DMS53 treated with DMSO at 0.1 percent for 48 hours (cell line): ENCODE measurements at regions not wholly inside any gene's neighbourhood (a gene's known extent, or its start where the extent isn't known, plus 50 kb on each side); places are given as distances from the start of the nearest gene placed in this dataset.
"Not testable (repeated sequence)": the region's sequence is repeated elsewhere in the genome, so short reads cannot be mapped to it uniquely, and the experiment has no call there.

Source experiments
- DNase-seq: peaks from one replicate; lab custom pipeline; 2025; ENCODE audit not compliant: unreplicated experiment; lab: John Stamatoyannopoulos, UW

DNA sequence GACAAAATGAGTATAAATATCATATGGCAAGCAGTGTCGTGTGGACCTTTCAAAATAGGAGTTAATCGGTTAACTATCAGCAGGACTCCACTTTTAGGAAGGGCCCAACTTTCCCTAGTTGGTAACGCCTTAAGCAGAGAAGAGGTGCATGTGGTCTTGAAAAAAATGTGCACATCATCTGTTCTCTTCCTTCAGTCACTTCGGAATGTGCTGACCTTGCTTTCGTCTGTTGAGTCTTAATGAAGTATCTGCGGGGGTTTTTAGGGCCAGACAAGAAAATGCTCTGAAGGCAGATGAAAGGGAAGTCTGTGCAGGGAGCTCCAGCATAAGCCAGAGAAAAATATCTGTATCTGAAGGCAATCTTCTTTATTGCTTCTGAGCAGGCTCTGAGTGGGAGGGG is 185.2 kb downstream of the AEBP2 start:
- DNase-seq: no peak

DNA sequence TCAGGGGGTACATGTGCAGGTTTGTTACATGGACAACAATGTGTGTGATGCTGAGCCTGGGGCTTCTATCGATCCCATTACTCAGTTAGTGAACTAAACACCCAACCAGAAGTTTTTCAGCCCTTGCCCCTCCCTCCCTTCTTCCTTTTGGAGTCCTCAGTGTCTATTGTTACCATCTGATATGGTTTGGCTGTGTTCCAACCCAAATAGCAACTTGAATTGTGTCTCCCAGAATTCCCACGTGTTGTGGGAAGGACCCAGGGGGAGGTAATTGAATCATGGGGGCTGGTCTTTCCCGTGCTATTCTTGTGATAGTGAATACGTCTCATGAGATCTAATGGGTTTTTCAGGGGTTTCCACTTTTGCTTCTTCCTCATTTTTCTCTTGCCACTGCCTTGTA is 186.3 kb downstream of the AEBP2 start:
- not testable (repeated sequence) for DNase-seq

- DNase-seq: no peak
These were observed 188.4 kb downstream of the AEBP2 start for GRCh38 chr12:19627719-19628118.

GRCh38 chr12:19630536-19630935 is 191.2 kb downstream of the AEBP2 start:
- DNase-seq: no peak

GRCh38 chr12:19633194-19633593 is 193.9 kb downstream of the AEBP2 start:
- DNase-seq: no peak

- no peak for DNase-seq
These were observed 194.3 kb downstream of the AEBP2 start for GRCh38 chr12:19633641-19634040.

GRCh38 chr12:19639781-19640415 is 200.6 kb downstream of the AEBP2 start:
- no peak for DNase-seq

DNA sequence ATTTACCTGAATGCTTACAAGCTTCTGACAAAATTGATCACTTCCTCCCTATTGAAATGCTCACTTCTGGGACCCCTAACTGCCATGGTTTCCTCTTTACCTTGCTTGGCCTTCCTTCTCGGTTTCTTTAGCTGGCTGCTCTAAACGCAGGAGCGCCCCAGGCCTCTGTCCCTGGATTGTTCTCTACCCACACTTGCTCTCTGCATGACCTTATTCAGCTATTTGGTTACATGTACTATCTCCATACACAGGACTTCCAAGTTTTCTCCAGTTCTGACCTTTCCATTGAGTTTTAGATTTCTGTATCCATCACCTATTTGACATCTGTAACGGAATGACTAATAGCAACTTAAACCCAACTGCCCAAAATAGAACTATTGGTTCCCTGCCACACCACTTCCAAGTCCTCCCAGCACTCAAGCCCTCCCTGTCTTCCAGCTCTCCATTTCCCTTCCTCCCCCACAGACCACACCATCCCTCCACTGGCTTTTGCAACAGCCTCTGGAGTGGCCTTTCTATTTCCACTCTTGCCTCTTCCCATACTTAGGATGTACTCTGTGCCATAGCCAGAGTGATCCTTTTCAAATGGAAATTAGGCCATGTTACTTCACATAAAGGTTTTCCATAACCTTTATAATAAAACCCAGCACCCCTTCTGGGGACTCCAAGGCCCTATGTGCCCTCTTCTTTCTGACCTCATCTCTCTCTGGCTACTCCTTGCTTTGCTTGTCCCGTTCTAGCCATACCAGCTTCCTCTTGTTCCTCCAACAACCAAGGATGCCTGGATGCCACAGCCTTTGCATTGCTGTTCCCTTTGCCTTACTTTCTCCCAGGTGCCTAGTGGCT is 202.2 kb downstream of the AEBP2 start:
- DNase-seq: no peak

GRCh38 chr12:19642345-19642744 is 203.1 kb downstream of the AEBP2 start:
- DNase-seq: no peak

DNA sequence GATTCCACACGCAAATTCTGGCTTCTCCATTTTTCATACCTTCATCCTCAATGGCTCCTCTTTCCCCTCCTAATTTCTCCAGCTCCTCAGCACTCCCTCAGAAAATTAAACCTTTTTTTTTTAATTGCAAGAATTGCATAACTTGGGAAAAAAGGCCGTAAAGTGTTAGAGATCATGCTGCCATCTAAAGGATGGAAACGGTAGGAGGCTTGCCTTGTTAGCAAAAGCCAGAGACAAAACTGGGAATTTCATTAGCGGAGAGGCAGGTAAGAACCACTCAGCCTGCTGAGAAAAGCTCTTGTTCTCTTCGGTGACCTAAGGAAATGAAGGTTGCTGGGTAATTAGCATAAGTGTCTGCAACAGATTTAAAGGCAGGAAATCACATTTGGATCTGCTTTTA is 204.3 kb downstream of the AEBP2 start:
- peak; percentile 81 for DNase-seq

- DNase-seq: no peak
These were observed 205.3 kb downstream of the AEBP2 start for GRCh38 chr12:19644571-19644970.

DNA sequence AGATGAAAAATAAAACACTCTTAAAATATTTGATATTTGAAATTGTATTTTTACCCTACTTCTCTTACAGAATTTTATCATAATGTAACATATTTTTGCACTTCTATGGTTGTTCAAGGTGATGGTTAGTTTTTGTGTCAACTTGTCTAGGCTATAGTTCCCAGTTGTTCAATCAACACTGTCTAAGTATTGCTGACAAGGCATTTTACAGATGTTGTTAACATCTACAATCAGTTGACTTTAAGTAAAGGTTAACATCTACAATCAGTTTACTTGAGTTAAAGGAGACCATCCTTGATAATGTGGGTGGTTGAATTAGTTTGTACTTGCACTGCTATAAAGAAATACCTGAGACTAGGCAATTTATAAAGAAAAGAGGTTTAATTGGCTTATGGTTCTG is 206.5 kb downstream of the AEBP2 start:
- DNase-seq: no peak

- no peak for DNase-seq
These were observed 207.3 kb downstream of the AEBP2 start for GRCh38 chr12:19646599-19646998.

- no peak for DNase-seq
These were observed 208.7 kb downstream of the AEBP2 start for GRCh38 chr12:19647806-19648556.

GRCh38 chr12:19648591-19648990 is 209.3 kb downstream of the AEBP2 start:
- DNase-seq: no peak

GRCh38 chr12:19652386-19652785 is 213.1 kb downstream of the AEBP2 start:
- no peak for DNase-seq

GRCh38 chr12:19654650-19655376 is 215.5 kb downstream of the AEBP2 start:
- DNase-seq: no peak

- no peak for DNase-seq
These were observed 217.9 kb downstream of the AEBP2 start for GRCh38 chr12:19657118-19657731.

- DNase-seq: no peak
These were observed 218.4 kb downstream of the AEBP2 start for GRCh38 chr12:19657732-19658130.

DNA sequence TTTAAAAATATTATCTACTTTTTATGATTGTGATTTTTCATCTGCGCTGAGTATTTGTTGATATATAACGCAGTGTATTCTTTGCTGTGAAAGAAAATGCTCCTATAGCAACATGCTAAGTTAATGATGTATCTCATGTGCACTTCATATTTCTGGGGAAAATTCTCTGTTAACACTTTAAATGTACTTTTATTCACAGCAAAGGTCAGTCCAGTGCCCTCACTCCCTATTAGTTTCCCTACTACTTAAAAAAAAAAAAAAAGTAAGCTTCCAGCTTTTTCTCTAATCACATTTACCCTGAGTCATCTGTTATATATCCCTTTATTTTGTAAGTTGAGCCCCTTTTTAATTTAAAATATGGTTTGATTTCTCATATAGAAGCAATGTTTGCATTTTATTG is 219.8 kb downstream of the AEBP2 start:
- no peak for DNase-seq

GRCh38 chr12:19659501-19659900 is 220.2 kb downstream of the AEBP2 start:
- DNase-seq: no peak
